Parathyroid adenoma (tissue), 2 donors: ENCODE measurements at regions not wholly inside any gene's neighbourhood (a gene's known extent, or its start where the extent isn't known, plus 50 kb on each side); places are given as distances from the start of the nearest gene placed in this dataset.

Experiments
- H2AFZ ChIP-seq: fragments of 300-600 bp; sonication (generic); one replicate; pipeline ENCODE4 v1.7.0; 2017; ENCODE audit warnings: antibody characterized with exemption, mild to moderate bottlenecking
- H3K27ac ChIP-seq: fragments of 300-600 bp; sonication (generic); one replicate; pipeline ENCODE4 v1.7.0; 2017
- H3K27me3 ChIP-seq: fragments of 300-600 bp; sonication (generic); one replicate; pipeline ENCODE4 v1.7.0; 2017; ENCODE audit warnings: low read length; ENCODE audit not compliant: control insufficient read depth, insufficient read depth
- H3K36me3 ChIP-seq: fragments of 300-600 bp; sonication (generic); one replicate; pipeline ENCODE4 v1.7.0; 2017; ENCODE audit warnings: low read length; ENCODE audit not compliant: control insufficient read depth, insufficient read depth
- H3K4me1 ChIP-seq: fragments of 300-600 bp; sonication (generic); one replicate; pipeline ENCODE4 v1.7.0; 2017; ENCODE audit warnings: control low read depth
- H3K4me2 ChIP-seq: fragments of 300-600 bp; sonication (generic); one replicate; pipeline ENCODE4 v1.7.0; 2017; ENCODE audit warnings: low read length
- H3K4me3 ChIP-seq: fragments of 300-600 bp; sonication (generic); one replicate; pipeline ENCODE4 v1.7.0; 2017; ENCODE audit warnings: low read depth, low read length
- H3K79me2 ChIP-seq: fragments of 300-600 bp; sonication (generic); one replicate; pipeline ENCODE4 v1.7.0; 2017; ENCODE audit warnings: control low read depth
- H3K9ac ChIP-seq: fragments of 300-600 bp; sonication (generic); one replicate; pipeline ENCODE4 v1.7.0; 2017; ENCODE audit warnings: mild to moderate bottlenecking
- H3K9me3 ChIP-seq: fragments of 300-600 bp; sonication (generic); one replicate; pipeline ENCODE4 v1.7.0; 2017; ENCODE audit warnings: low read length; ENCODE audit not compliant: control insufficient read depth
- TF ChIP-seq, protein P1 (sequence below): fragments of 300-600 bp; sonication (generic); IDR thresholded peaks from one replicate; pipeline ENCODE4 v1.7.0; 2017; ENCODE audit warnings: antibody characterized with exemption, mild to moderate bottlenecking
- donor health status: primary hyperparathyroidism.

DNA sequence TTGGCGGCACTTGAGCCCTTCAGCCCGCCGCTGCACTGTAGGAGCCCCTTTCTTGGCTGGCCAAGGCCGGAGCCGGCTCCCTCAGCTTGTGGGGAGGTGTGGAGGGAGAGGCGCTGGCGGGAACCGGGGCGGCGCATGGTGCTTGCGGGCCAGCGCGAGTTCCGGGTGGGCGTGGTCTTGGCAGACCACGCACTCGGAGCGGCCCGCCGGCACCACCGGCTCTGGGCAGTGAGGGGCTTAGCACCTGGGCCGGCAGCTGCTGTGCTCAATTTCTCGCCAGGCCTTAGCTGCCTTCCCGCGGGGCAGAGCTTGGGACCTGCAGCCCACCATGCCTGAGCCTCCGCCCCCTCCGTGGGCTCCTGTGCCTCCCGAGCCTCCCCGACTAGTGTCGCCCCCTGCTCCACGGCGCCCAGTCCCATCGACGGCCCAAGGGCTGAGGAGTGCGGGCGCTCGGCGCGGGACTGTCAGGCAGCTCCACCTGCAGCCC is 673.7 kb upstream of the BRINP3 start:
- H3K9ac ChIP-seq = no peak overlapping the region
- no peak overlapping the region for H3K27ac ChIP-seq
- no peaks in the 10 kb centered on the region for H3K4me1 ChIP-seq
- no peaks in the 10 kb centered on the region for H3K79me2 ChIP-seq
- no peak overlapping the region for H3K4me3 ChIP-seq
- H3K9me3 ChIP-seq = no peaks in the 10 kb centered on the region
- no peaks in the 10 kb centered on the region for H3K36me3 ChIP-seq
- no peak overlapping the region for H3K4me2 ChIP-seq
- TF ChIP-seq, protein P1, sequence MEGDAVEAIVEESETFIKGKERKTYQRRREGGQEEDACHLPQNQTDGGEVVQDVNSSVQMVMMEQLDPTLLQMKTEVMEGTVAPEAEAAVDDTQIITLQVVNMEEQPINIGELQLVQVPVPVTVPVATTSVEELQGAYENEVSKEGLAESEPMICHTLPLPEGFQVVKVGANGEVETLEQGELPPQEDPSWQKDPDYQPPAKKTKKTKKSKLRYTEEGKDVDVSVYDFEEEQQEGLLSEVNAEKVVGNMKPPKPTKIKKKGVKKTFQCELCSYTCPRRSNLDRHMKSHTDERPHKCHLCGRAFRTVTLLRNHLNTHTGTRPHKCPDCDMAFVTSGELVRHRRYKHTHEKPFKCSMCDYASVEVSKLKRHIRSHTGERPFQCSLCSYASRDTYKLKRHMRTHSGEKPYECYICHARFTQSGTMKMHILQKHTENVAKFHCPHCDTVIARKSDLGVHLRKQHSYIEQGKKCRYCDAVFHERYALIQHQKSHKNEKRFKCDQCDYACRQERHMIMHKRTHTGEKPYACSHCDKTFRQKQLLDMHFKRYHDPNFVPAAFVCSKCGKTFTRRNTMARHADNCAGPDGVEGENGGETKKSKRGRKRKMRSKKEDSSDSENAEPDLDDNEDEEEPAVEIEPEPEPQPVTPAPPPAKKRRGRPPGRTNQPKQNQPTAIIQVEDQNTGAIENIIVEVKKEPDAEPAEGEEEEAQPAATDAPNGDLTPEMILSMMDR = no peak
- H2AFZ ChIP-seq = no peak overlapping the region
- H3K27me3 ChIP-seq = no peaks in the 10 kb centered on the region

DNA sequence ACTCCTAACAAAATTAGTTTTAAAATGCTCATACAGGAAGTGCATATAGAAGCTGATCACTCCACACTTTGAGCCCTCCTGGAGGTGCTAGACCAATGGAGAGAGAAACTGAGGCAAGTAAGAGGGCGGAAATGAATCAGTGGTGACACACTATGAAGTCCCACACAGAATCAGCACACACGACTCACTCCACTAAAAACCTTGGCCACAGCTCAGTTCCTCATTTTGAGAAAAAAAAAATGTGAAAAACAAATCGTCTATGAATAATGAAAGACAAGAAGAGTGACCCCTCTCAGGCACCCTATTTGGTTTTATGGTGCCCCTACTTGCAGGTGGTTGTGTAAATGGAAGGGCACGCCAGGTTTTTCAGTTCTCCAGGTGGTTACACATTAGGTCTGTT is 675.1 kb upstream of the BRINP3 start:
- TF ChIP-seq, protein P1 = no peak
- Histone ChIP-seq H3K4me1 (no peaks in the 10 kb centered on the region), H3K27ac (no peak overlapping the region), H3K79me2 (no peaks in the 10 kb centered on the region), H3K9ac (no peak overlapping the region), H3K9me3 (no peaks in the 10 kb centered on the region), H3K4me2 (no peak overlapping the region), H3K4me3 (no peak overlapping the region), H3K27me3 (no peaks in the 10 kb centered on the region), H3K36me3 (no peaks in the 10 kb centered on the region), H2AFZ (no peak overlapping the region)

DNA sequence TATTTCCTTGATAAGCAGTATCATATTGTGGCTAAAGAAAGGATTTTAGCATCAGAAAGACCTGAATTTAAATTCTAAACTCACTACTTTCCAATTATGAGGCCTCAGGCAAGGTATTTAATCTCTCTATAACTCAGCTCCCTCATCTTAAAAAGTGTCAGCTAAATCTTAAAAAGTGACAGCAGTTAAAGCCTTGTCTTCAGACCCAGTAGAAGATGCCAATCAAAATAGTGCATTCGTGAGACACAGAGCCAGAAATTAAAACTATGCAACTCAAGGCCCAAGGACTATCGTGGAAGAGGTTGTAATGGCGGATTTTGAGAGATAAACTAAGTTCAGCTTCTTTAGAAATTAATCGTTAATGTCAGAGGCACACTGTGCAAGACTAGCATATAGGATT is 677.5 kb upstream of the BRINP3 start:
- Histone ChIP-seq H3K9me3 (no peaks in the 10 kb centered on the region), H3K4me1 (no peaks in the 10 kb centered on the region)
- TF ChIP-seq, protein P1 = no peak

GRCh38 chr1:191160837-191161236 is 683.2 kb upstream of the BRINP3 start:
- H3K4me3 ChIP-seq = no peak overlapping the region
- H3K9ac ChIP-seq = no peak overlapping the region
- H3K36me3 ChIP-seq = no peaks in the 10 kb centered on the region
- no peak overlapping the region for H2AFZ ChIP-seq
- no peaks in the 10 kb centered on the region for H3K4me1 ChIP-seq
- H3K4me2 ChIP-seq = no peak overlapping the region
- H3K27ac ChIP-seq = no peak overlapping the region
- H3K79me2 ChIP-seq = no peaks in the 10 kb centered on the region
- TF ChIP-seq, protein P1 = no peak
- no peaks in the 10 kb centered on the region for H3K9me3 ChIP-seq
- no peaks in the 10 kb centered on the region for H3K27me3 ChIP-seq

More for the DNA sequence above, 677.5 kb upstream of the BRINP3 start:
- Histone ChIP-seq H3K27ac (no peak overlapping the region), H3K36me3 (no peaks in the 10 kb centered on the region), H2AFZ (no peak overlapping the region), H3K4me3 (no peak overlapping the region), H3K9ac (no peak overlapping the region), H3K4me2 (no peak overlapping the region), H3K27me3 (no peaks in the 10 kb centered on the region), H3K79me2 (no peaks in the 10 kb centered on the region)

DNA sequence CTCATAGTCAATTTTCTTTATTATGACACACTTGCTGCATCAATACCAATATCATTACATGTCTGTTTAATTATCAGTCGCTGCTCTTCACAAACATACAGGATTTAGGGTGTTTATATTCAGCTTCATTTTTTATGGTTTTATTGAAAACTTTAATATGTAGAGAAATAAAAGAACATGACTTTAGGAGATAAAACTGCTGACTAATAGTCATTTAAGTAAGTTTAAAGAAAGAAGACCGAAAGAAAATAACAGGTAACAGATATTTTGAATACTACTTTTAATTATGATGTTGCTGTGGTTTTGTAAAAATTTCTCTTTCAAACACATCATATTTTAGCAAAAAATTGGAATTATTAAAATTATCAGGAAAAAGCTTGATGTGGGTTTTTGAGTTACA is 685.1 kb upstream of the BRINP3 start:
- Histone ChIP-seq H3K4me3 (no peak overlapping the region), H3K79me2 (no peaks in the 10 kb centered on the region), H3K9me3 (no peaks in the 10 kb centered on the region), H3K36me3 (no peaks in the 10 kb centered on the region), H3K4me1 (no peaks in the 10 kb centered on the region), H3K27ac (no peak overlapping the region), H3K9ac (no peak overlapping the region), H3K4me2 (no peak overlapping the region), H2AFZ (no peak overlapping the region), H3K27me3 (no peaks in the 10 kb centered on the region)
- TF ChIP-seq, protein P1 = no peak
